Ureter (tissue), 1 donor: ENCODE measurements at regions not wholly inside any gene's neighbourhood (a gene's known extent, or its start where the extent isn't known, plus 50 kb on each side); places are given as distances from the start of the nearest gene placed in this dataset.
"Not testable (repeated sequence)": the region's sequence is repeated elsewhere in the genome, so short reads cannot be mapped to it uniquely, and the experiment has no call there.

ENCODE experiments used
- DNase-seq: peaks from one replicate; pipeline ENCODE4 v3.0.0-alpha.2; 2020; ENCODE audit warnings: low spot score
- donor health status: DM: yes; HTN: yes; CAD: no.

DNA sequence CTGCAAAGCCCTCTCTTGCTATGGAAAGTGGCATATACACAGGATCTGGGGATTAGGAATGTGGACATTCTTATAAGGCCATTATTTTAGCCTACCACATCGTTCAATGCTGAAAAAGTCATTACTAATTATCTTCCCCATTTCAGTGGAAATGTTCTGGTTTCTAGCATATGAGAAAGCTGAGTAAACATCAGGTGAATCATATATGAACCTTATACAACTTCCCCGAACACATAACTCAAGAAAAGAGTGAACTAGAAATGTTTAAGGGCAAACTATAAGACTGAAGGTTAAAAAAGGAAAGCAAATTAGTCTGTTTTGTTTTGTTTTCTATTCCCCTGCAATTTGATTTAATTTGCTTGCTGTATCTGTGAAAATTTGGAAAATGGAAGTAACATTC is 62.5 kb upstream of the SEC22B start:
- not testable (repeated sequence) for DNase-seq

DNA sequence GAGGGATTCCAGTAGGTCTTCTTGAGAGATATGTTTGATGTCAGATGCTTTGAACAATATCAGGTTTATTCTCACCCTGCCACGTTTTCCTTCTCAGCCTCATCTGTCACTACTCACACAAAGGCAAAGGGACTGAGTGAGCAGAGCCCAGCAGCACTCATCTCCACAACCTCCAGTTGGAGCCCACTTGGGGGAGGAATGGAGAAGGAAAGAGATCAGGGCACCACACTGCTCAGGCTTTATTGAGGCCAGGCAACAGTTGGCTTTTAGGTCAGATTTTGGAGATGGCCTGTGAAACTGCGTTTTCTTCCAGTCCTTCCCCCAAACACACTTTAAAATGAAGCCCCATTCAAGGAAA is 57.3 kb upstream of the SEC22B start:
- not testable (repeated sequence) for DNase-seq

DNA sequence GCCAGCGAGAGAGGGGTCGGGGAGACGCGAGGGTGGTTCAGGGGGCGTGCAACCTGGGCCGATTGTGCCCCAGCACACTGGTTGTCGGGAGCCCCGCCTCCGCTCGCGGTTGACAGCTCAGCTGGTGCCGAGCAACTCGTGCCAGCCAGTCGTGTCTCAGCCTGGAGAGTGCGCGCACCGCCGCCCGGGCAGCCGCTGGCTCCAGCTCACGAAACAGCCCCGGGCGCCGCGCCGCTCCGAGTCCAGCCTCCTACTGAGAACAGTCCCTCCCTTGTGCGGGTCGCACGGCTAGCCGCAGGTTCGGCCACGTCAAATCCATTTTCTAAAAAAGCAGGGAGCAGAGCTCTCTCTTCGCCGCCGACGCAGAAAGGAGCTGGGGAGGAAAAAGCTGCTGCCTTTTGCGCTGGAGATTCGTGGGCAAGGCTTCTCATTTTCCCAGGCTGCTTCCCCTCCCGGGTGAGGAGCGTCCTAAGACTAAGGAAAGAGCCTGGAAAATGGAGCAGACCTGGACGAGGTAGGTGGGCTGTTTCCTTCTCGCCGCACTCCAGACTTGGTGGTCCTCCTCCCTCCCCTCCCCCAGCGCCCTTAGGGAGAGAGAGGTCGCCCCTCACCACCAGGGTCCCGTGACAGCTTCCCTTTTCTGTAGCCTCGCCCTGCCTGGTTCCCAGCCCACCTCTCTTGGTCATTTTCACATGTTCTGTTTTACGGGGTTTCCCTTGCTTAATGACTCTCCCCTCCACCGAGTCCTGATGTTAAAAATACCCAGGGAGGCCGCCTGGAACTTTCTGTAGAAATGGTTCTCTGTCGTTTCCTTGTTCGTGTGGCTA is 56.7 kb upstream of the SEC22B start:
- not testable (repeated sequence) for DNase-seq

DNA sequence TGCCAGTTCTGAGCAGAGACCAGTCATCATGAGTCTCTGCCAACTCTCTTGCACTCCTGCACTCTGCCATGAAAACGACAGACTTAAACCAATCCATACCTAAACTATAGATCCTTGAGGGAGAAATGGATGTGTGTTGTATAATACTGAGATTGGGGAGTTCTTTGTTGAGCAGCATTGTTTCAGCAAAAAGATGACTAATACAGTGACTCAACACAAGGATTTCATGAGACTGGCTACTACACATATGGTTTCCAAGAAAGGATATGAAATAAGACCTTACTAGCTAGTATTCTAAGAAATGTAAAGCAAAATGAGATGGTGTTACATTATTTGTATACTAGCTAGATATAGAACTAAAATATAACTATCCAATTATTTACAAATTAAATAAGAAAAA is 53.5 kb upstream of the SEC22B start:
- DNase-seq, result not testable (repeated sequence)
